Trophoblast cell (in vitro differentiated cells and primary cell): ENCODE measurements at regions not wholly inside any gene's neighbourhood (a gene's known extent, or its start where the extent isn't known, plus 50 kb on each side); places are given as distances from the start of the nearest gene placed in this dataset.
A peak's percentile ranks its signal among the peaks of the same experiment; 100 is the strongest.

ENCODE experiments used
- DNase-seq, 2 donors: peaks; one replicate each; pipeline ENCODE4 v3.0.0-alpha.2; 2016
- H2AFZ ChIP-seq: 2 replicates; pipeline ENCODE4 v1.6.1; 2013; ENCODE audit warnings: low read length, moderate library complexity, mild to moderate bottlenecking; ENCODE audit not compliant: insufficient read depth, poor library complexity
- H2AK5ac ChIP-seq: 2 replicates; pipeline ENCODE4 v1.6.1; 2013; ENCODE audit warnings: mild to moderate bottlenecking, low read length
- H2BK120ac ChIP-seq: 2 replicates; pipeline ENCODE4 v1.6.1; 2013; ENCODE audit warnings: low read length, mild to moderate bottlenecking, moderate library complexity; ENCODE audit not compliant: insufficient read depth, poor library complexity
- H2BK12ac ChIP-seq: 2 replicates; pipeline ENCODE4 v1.6.1; 2013; ENCODE audit warnings: mild to moderate bottlenecking, low read length, moderate library complexity
- H2BK5ac ChIP-seq: 2 replicates; pipeline ENCODE4 v1.6.1; 2013; ENCODE audit warnings: low read length, low read depth, moderate library complexity, mild to moderate bottlenecking; ENCODE audit not compliant: poor library complexity
- H3K14ac ChIP-seq: 2 replicates; pipeline ENCODE4 v1.6.1; 2013; ENCODE audit warnings: mild to moderate bottlenecking, low read length
- H3K18ac ChIP-seq: 2 replicates; pipeline ENCODE4 v1.6.1; 2013; ENCODE audit warnings: mild to moderate bottlenecking, low read length
- H3K23ac ChIP-seq: 2 replicates; pipeline ENCODE4 v1.6.1; 2013; ENCODE audit warnings: low read length
- H3K27ac ChIP-seq: 2 replicates; pipeline ENCODE4 v1.5.1; 2013; ENCODE audit warnings: low read depth, mild to moderate bottlenecking, inconsistent platforms, low read length, moderate library complexity
- H3K27me3 ChIP-seq: 2 replicates; pipeline ENCODE4 v1.6.1; 2013; ENCODE audit warnings: inconsistent platforms, mild to moderate bottlenecking, low read length, moderate library complexity; ENCODE audit not compliant: insufficient read depth
- H3K36me3 ChIP-seq, 2 experiments: 1 replicate in 1 of 2; 2 replicates in 1 of 2; pipeline ENCODE4 v1.6.1; 2013; ENCODE audit warnings: low read length in 2 of 2, mild to moderate bottlenecking in 2 of 2, moderate library complexity in 1 of 2; ENCODE audit not compliant: insufficient read depth in 2 of 2, control insufficient read depth in 1 of 2
- H3K4ac ChIP-seq: 2 replicates; pipeline ENCODE4 v1.6.1; 2013; ENCODE audit warnings: low read depth, mild to moderate bottlenecking, low read length, moderate library complexity
- H3K4me1 ChIP-seq, 2 experiments: 1 replicate in 1 of 2; 2 replicates in 1 of 2; pipeline ENCODE4 v1.6.1; 2013; ENCODE audit warnings: low read length in 2 of 2, mild to moderate bottlenecking in 2 of 2, moderate library complexity in 1 of 2; ENCODE audit not compliant: insufficient read depth in 2 of 2, control insufficient read depth in 1 of 2
- H3K4me2 ChIP-seq: 2 replicates; pipeline ENCODE4 v1.6.1; 2013; ENCODE audit warnings: inconsistent platforms, mild to moderate bottlenecking, low read length, moderate library complexity
- H3K4me3 ChIP-seq: 2 replicates; pipeline ENCODE4 v1.5.1; 2013; ENCODE audit warnings: mild to moderate bottlenecking, low read depth, low read length, inconsistent platforms
- H3K79me1 ChIP-seq: one replicate; pipeline ENCODE4 v1.6.1; 2013; ENCODE audit warnings: low read length
- H3K79me2 ChIP-seq: 2 replicates; pipeline ENCODE4 v1.6.1; 2013; ENCODE audit warnings: low read length, mild to moderate bottlenecking; ENCODE audit not compliant: control insufficient read depth, insufficient read depth, poor library complexity
- H3K9ac ChIP-seq: 2 replicates; pipeline ENCODE4 v1.6.1; 2013; ENCODE audit warnings: mild to moderate bottlenecking, low read length
- H3K9me3 ChIP-seq: 2 replicates; pipeline ENCODE4 v1.6.1; 2013; ENCODE audit warnings: low read depth, mild to moderate bottlenecking, control low read depth, inconsistent platforms, low read length; ENCODE audit not compliant: insufficient read depth
- H4K12ac ChIP-seq: 2 replicates; pipeline ENCODE4 v1.6.1; 2013; ENCODE audit warnings: low read depth, mild to moderate bottlenecking, low read length, moderate library complexity
- H4K8ac ChIP-seq: 2 replicates; pipeline ENCODE4 v1.6.1; 2013; ENCODE audit warnings: low read depth, mild to moderate bottlenecking, low read length, moderate library complexity
- H4K91ac ChIP-seq: one replicate; pipeline ENCODE4 v1.6.1; 2013; ENCODE audit warnings: low read depth, mild to moderate bottlenecking, low read length, moderate library complexity
- WGBS: extraction: QIAGEN DNeasy Blood & Tissue Kit; methylation state at CpG from one replicate; pipeline ENCODE4 v1.1.7; 2013; ENCODE audit warnings: missing lambda C conversion rate; ENCODE audit not compliant: insufficient read length, insufficient coverage; ENCODE audit errors: extremely low coverage; 5-methylcytosine and 5-hydroxymethylcytosine counted together

DNA sequence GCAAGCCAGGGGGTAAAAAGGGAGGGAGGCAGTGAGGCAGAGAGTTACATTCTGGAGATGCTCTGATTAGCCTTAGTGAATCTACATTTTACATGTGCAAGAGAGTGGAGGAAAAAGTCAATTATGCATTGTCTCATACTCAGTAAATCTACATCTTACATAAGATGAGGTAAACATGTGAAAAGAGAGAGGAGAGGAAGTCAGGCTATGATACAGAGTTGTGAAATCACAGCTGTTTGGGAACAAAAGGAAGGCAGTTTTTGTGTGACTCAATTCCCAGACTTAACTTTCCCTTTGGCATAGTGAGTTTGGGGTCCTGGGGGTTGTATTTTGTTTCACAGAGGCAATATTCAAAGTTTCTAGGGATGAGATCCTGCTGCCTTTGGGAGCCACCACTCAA lies 67.8 kb downstream of the GP2 start:
- Histone ChIP-seq H3K9me3 (peaks cover 4% of the 10 kb centered on the region), H3K36me3 (no peaks in the 10 kb centered on the region), H2AFZ (no peak overlapping the region), H3K18ac (no peak overlapping the region), H3K23ac (no peak overlapping the region), H3K27ac (no peak overlapping the region), H2BK5ac (no peak overlapping the region), H3K27me3 (no peaks in the 10 kb centered on the region), H2BK120ac (no peak overlapping the region), H4K91ac (no peak overlapping the region), H3K4me1 (no peaks in the 10 kb centered on the region), H3K4me2 (no peak overlapping the region), H3K14ac (no peak overlapping the region), H4K8ac (no peak overlapping the region), H4K12ac (no peak overlapping the region), H2BK12ac (no peak overlapping the region), H3K4me3 (no peak overlapping the region), H3K79me1 (no peaks in the 10 kb centered on the region), H3K4ac (no peak overlapping the region), H3K9ac (no peak overlapping the region), H3K79me2 (no peaks in the 10 kb centered on the region), H2AK5ac (no peak overlapping the region)
- DNase-seq, result no peak

DNA sequence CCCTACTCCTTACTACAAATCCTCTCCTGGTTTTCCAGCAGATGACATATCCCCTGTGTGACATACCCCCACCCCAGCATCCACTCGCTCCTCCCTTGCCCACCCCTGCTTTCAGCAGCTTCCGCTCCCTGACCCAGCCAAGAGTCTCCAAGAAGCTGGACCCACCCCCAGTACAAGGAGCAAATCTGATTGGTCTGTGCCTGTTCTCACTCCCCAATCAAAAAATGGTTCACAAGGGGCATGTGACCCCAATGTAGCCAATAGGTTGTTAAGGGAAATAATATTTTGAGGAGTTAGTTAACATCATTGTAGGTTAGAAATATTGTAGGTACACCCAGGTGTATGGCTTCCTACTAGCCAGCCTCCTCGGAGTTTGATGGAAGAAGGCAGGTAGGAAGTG lies 70.1 kb downstream of the GP2 start:
- no peak overlapping the region for H4K91ac ChIP-seq
- no peak overlapping the region for H2AFZ ChIP-seq

GRCh38 chr16:20255002-20255401 lies 72.3 kb downstream of the GP2 start:
- Histone ChIP-seq H2AK5ac (no peak overlapping the region), H3K79me2 (no peaks in the 10 kb centered on the region), H3K27ac (no peak overlapping the region), H2BK120ac (no peak overlapping the region), H3K27me3 (no peaks in the 10 kb centered on the region), H3K36me3 (no peaks in the 10 kb centered on the region), H3K9me3 (peaks cover 4% of the 10 kb centered on the region), H3K18ac (no peak overlapping the region), H3K4ac (no peak overlapping the region), H3K9ac (no peak overlapping the region), H2AFZ (no peak overlapping the region), H2BK5ac (no peak overlapping the region), H3K14ac (no peak overlapping the region), H4K8ac (no peak overlapping the region), H3K23ac (no peak overlapping the region), H4K91ac (no peak overlapping the region), H3K4me3 (no peak overlapping the region), H3K79me1 (no peaks in the 10 kb centered on the region), H3K4me1 (no peaks in the 10 kb centered on the region), H4K12ac (no peak overlapping the region), H2BK12ac (no peak overlapping the region), H3K4me2 (no peak overlapping the region)
- no peak for DNase-seq
- no CpG with 5 or more reads among the region's 1 CpG for WGBS

More for the DNA sequence above, 70.1 kb downstream of the GP2 start:
- no peak overlapping the region for H3K14ac ChIP-seq
- H4K8ac ChIP-seq, result no peak overlapping the region
- H3K9ac ChIP-seq, result no peak overlapping the region
- H3K36me3 ChIP-seq, result no peaks in the 10 kb centered on the region
- H3K27me3 ChIP-seq, result no peaks in the 10 kb centered on the region
- no peak overlapping the region for H3K27ac ChIP-seq
- H2BK12ac ChIP-seq, result no peak overlapping the region
- H3K4ac ChIP-seq, result no peak overlapping the region
- no peak overlapping the region for H2BK120ac ChIP-seq
- H3K4me1 ChIP-seq, result no peaks in the 10 kb centered on the region
- H2AK5ac ChIP-seq, result no peak overlapping the region
- DNase-seq, result no peak
- no peak overlapping the region for H3K18ac ChIP-seq
- H3K4me3 ChIP-seq, result peak overlapping the region; percentile 29
- no peaks in the 10 kb centered on the region for H3K79me1 ChIP-seq
- no peak overlapping the region for H3K4me2 ChIP-seq
- WGBS, result no CpG with 5 or more reads among the region's 3 CpGs
- H4K12ac ChIP-seq, result no peak overlapping the region
- H2BK5ac ChIP-seq, result no peak overlapping the region
- H3K9me3 ChIP-seq, result peaks cover 4% of the 10 kb centered on the region
- no peaks in the 10 kb centered on the region for H3K79me2 ChIP-seq
- H3K23ac ChIP-seq, result no peak overlapping the region

DNA sequence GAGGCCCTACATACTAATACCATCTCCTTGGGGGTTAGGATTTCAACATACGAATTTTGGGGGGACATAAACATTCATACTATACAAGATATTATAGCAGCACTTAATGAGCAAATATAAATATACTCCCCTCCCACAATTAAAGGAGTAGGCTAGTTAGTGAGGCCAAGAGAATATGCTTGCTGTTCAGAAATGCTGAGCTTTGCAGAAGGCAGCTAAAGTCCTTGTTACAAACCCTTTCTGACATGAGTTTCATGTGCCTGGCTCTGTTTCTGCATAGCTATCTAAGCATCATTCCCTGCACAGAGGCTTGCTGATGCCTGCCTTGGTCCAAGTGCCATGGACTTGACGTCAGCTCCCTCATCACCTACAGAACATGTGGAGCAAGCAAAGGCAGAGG lies 73.5 kb downstream of the GP2 start:
- Histone ChIP-seq H4K8ac (no peak overlapping the region), H3K4me1 (no peaks in the 10 kb centered on the region), H3K4me3 (no peak overlapping the region), H2AK5ac (no peak overlapping the region), H3K27me3 (no peaks in the 10 kb centered on the region), H3K18ac (no peak overlapping the region), H2AFZ (no peak overlapping the region), H3K27ac (no peak overlapping the region), H3K4me2 (no peak overlapping the region), H3K79me2 (no peaks in the 10 kb centered on the region), H2BK120ac (no peak overlapping the region), H2BK5ac (no peak overlapping the region), H4K91ac (no peak overlapping the region), H3K14ac (no peak overlapping the region), H3K9me3 (peaks cover 4% of the 10 kb centered on the region), H3K23ac (no peak overlapping the region), H3K36me3 (no peaks in the 10 kb centered on the region), H3K4ac (no peak overlapping the region), H2BK12ac (no peak overlapping the region), H3K79me1 (no peaks in the 10 kb centered on the region), H4K12ac (no peak overlapping the region), H3K9ac (no peak overlapping the region)
- DNase-seq, result no peak
- no CpG with 5 or more reads among the region's 2 CpGs for WGBS
